KBM-7 (cell line): ENCODE measurements at regions not wholly inside any gene's neighbourhood (a gene's known extent, or its start where the extent isn't known, plus 50 kb on each side); places are given as distances from the start of the nearest gene placed in this dataset.

Experiments
- DNase-seq: peaks from one replicate; pipeline ENCODE4 v3.0.0-alpha.2; 2015
- in situ Hi-C: fragments of 300-500 bp; cut with MboI; formaldehyde crosslinking; loops from 2 replicates; pipeline ENCODE4 v1.14.3; 2020; ENCODE audit warnings: low sequenced_read_pairs, low pct_unique_long_range_greater_than_20kb, mixed read lengths

DNA sequence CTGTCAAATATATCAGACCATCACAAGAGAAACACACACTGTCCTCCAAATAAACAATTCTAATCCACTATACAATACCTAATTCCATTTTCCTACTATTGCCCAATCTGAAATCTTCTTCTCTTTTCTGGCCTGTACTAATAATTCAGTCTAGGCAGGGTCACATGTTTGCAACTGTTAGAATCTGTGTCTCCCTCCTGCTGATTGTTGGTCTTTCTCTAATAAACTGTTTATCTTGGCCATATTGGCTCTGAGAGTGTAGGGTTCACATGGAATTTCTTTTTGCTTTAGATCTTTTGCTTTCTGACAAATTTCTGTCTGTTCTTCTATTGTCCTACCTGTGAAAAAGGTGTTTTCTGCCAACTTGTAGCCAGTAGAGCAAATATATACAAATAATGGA is 319.9 kb upstream of the ADAMTS5 start:
- DNase-seq = no peak
- in situ Hi-C loops = no loop called here

DNA sequence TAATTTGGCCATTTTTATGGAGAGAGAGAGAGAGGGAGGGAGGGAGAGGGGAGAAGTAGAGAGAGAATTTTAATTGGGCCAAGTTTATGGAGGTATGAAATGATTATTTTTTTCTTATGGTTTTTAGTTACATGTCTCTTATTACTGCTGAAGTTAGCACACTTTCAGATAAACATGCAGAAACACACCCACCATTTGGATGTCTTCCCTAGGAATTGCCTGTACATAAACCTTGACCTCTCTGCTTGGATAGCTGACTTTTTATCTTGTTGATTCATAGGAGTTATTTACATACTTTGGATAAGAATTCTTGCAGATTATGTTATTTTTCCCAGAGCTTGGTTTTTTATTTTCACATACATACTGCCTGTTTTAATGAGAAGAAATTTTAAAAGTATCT is 310.2 kb upstream of the ADAMTS5 start:
- in situ Hi-C loops = no loop called here
- no peak for DNase-seq

DNA sequence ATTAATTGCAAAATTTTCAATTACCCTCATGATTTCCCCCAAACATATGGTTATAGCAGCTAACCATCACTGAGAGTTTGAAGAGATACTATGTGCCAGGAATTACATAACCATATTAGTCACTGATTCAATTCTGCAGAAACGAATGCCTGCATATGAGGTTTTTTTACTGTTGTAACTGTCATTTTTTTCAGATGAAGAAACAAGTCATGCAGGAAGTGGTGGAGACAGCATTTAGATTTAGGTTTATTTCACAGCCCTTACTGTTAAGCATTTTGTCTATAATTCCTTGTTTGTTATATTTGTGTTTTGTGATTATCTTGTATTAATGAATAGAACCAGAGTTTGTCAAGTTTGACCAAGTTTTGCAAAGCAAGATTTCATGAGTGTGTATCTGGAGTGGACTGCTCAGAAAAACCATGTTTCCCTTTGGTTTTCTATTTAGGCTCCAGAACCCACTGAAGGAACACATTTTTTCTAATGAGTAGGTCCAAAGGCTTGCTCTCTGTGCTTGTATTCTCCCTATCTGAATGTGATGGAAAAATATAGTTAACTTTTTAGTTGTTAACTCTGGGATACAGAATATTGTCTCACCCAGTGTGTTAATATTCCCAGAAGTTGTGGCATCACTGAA is 308.5 kb upstream of the ADAMTS5 start:
- in situ Hi-C loops = no loop called here
- DNase-seq = no peak

DNA sequence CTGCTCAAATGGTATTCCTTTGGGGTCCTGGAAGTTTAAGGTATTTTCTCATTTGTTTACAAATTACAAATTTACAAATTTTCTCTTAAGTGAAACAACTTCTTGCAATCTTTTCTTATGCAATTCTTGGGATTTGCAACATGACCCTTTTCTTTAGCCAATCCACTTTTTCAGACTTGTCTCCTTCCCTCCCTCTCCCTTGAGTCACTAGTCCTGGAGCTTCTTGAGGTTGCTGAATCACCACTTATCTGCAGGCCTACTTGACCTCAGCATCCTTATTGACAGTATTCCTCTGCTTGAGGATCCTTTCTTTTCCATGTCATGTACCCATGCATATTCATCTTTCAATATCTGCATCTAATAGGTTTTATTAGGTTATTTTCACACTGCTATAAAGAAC is 302.8 kb upstream of the ADAMTS5 start:
- in situ Hi-C loops = no loop called here
- no peak for DNase-seq

DNA sequence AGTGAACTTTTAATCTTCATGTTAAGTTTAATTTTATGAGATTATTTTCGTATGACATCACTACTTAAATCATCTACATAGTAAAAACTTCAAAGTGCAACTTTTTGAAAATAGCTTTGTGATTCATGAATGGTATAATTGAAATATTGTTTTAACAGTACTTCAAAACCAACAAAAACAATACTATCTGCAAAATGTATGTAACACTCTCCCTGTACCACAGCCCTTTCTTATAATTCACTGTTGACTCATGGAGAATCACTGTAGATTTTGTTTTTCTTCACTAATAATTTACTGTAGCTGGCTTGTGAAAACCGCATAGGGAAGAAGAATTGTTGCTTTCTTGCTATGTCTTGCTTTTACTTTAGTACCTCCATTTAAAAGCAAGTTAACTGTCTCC is 301.4 kb upstream of the ADAMTS5 start:
- DNase-seq = no peak
- in situ Hi-C loops = no loop called here

DNA sequence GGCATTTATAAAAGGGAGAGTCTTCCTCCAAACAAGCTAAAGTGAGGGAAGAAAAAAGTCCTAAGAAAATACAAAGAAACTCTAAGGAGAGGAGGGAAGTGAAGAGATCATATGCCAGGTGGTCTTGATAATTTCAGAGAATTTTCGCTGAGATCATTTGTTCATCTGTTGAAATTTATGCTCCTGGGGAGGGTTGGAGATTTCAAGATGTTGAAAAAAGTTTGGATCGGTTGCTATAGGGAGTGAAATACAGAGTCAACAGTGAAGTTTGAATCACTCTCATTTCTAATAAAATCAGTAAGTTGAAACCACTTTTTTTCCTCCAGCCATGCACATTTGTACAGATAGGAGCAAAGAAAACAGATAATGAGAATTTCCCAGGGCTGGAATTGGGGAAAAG is 299.1 kb upstream of the ADAMTS5 start:
- no peak for DNase-seq
- in situ Hi-C loops = no loop called here

DNA sequence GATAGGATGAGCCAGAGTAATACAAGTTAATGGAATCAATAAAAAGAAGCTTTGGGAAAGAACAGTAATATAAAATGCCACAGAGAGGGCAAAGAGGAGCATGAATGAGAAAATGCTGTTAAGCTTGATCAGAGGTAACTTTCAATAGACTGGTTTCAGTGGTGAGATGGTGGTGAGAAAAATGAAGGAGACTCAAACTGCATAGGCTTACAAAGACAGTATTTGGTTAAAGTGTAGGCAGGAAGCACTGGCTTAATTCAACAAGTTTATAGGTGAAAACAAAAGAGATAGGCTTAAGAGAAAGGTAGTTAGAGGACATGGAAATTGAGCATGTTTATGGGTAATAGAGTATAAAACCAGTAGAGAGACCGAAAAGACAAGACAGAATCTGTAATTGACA is 298.6 kb upstream of the ADAMTS5 start:
- in situ Hi-C loops = no loop called here
- DNase-seq = no peak

DNA sequence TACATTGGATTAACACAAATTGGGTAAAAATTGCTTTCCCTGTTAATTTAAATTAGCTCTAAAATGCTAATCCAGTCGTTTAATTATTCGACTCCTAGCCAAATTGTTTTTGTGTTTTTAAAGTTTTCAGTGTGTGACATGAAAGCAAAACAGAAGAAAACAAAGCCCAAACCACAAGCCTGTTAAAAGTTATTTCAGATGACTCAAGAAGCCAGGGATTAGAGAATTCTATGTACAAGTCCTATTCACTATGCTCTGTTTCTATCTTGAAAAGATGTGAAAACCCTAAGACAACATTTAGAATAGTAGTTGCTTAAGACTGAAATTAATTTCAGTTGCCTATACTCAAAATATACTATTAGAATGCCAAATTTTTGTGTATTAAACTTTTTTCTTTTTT is 294.8 kb upstream of the ADAMTS5 start:
- in situ Hi-C loops = no loop called here

DNA sequence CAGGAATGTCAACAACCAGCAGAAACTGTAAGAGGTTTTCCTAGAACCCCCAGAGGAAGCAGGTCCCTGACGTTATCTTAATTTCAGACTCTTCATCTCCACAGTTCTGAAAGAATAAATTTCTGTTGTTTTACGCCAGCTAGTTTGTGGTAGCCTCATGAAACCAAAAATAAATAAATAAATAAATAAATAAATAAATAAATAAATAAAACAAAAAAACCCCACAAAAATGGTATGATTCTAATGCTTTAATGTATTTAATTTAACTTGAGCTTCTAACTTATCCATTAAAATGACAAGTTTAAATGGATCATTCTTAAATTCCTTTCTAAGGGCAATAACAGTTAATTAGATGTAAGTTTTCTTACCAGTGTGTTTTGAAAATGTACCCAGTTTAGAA is 293.8 kb upstream of the ADAMTS5 start:
- no peak for DNase-seq
- in situ Hi-C loops = no loop called here

More for the DNA sequence above, 294.8 kb upstream of the ADAMTS5 start:
- DNase-seq = no peak

DNA sequence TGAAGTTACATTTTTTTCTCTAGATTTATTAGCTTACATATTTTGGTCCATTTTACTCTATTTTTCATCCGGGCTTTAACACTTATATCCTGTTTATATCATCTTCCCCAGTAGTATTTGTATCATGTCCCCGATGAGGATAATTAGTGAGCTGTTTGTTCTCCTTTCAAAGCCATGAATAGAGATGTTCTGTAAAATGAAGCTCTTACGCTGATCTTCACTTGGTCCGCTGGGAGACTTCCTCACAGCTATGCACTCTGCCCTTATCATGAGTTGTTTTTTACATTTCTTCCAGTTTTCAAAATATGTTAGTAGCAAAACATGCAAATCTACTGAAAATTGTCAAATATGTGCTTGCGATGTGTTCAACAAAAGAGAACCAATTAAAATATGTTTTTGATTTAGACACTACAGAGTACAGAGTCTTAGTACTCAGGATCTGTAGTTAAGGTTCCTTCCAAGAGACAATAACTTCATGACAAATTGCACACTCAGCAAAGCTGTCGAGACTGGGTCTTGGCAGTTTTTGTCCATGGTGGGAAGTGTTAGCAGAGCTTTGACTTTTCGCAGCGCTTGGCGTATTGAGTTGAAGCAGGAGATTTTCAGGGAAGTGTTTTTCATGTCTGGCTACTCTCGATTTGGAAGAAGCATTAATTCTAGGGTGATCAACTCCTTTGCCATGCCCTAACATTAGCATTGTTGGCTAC is 292.0 kb upstream of the ADAMTS5 start:
- in situ Hi-C loops = no loop called here
- no peak for DNase-seq

DNA sequence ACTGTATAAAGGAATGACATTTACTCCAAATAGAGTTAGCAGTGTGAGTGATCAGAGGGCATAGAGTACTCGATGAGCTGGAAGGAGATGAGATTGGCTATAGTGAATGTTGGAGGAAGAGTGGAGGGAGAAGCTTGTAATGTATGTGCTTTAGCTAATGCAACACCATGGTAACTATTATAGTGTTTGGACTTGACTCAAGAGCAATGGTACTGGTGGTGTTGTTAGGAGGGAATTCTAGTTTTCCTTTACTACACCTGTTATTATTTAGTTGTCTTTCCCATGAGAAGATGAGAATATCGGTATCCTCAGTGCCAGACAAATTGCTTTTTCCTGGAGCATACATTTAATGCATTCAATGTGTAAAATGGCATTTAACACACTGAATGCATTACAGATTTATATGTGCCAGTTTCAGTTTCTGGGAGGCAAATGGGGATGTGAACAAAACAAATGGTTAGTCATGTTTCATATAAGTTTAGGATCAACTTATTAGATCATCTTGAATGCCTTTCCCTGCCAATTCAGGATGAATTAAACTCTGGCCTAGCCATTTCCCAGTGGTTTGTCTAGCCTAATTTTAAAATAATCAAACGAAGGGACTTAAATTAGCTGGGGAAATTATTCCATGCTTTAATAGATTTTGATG is 291.1 kb upstream of the ADAMTS5 start:
- in situ Hi-C loops = no loop called here

DNA sequence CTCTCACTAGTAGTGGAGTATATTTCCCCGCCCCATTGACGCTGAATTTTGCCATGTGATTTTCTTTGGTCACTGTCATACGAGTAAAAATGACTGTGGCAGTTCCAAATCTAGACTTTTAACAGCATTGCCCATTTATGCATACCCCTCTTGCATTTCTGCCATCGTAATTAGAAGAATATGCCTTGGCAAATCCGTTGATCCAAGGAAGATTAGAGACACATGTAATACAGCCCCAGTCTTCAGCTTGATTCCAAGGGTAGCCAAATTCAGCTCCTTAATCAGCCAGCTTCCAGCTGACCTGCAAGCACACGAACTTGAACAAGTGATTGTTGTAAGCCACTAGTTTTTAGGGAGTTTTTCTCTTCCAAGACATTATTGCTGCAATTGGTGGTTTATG is 290.3 kb upstream of the ADAMTS5 start:
- DNase-seq = no peak
- in situ Hi-C loops = no loop called here

More for the DNA sequence above, 291.1 kb upstream of the ADAMTS5 start:
- no peak for DNase-seq

DNA sequence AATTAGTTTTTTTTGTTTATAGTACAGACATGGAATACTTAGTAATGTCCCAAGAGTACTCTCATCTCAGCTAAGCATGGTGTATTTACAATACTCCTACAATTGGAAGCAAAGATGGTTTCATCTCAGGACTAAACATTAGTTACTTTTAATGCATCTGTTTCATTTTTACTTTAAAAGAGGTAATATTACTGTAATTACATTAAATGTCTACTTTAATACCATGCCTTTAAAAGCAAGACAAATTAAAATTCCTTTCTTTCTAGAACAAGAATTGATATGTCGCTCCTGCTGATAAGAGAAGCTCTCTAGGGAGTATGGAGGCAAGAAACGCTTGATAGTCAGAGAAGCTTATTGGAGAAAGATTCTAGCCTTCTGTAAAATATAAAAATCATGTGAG is 284.9 kb upstream of the ADAMTS5 start:
- in situ Hi-C loops = no loop called here
- DNase-seq = no peak

DNA sequence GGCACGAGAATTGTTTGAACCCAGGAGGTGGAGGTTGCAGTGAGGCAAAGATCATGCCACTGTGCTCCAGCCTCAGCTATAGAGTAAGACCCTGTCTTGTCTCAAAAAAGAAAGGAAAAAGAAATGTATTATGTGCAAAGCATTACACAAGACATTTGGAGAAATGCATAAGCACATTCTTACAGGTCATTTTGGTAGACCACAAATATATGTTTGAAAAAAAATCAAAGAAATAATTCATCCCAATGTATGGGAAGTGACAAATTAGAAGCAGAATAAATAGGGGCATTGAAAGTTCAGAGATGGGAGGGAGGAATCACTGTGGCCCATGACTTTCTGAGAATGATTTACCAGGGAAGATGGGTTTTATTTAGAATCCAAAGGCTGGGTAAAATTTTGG is 283.5 kb upstream of the ADAMTS5 start:
- no peak for DNase-seq
- in situ Hi-C loops = no loop called here

DNA sequence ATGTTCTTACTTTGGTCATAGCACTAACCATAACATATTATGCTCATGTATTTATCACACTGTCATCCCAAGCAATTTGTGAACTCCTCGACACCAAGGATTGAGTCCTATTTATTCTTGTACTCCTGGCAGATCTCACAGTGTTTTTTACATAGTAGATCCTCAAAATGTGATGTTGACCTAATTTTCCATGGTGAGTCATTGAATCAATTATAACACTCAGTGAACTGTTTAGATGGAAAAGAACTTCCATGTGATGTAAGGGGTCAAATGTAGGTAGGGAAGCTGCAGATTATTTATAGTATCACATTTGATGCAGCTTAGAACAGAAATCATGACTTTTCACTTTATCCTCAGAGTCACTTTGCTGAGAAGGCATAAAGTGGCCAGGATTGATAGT is 281.9 kb upstream of the ADAMTS5 start:
- DNase-seq = no peak
- in situ Hi-C loops = no loop called here

DNA sequence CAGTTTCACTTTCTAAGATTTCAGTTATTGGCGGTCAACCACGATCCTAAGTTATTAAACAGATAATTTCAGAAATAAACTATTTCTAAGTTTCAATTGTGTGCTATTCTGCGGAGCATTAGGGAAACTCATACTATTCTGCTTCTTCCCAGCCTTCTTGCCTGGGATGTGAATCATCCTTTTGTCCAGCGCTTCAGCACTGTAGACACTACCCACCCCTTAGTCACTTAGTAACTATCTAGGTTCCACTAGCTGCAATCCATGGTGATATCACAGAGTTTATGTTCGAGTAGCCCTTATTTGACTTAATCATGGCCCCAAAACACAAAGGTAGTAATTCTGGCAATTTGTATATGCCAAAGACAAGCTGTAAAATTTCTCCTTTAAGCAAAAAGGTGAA is 279.9 kb upstream of the ADAMTS5 start:
- in situ Hi-C loops = no loop called here
- no peak for DNase-seq

DNA sequence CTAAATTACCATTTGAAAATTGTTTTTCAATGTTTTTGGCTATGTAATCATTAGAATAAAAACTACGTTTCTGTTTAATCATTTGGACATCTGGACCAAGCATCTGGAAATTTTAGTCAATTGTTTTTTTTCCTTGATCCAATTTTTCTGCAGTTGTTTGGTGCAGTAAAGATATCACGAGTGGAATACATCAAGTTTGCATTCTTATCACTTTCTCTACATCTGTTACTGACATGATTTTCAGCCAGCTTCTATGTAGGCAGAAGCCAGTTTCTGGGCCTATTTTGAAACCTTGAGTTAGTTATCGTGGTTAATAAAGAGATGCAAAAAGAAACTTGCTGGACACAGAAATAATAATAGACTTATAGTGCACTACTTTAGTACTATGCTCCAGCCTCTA is 277.9 kb upstream of the ADAMTS5 start:
- DNase-seq = no peak
- in situ Hi-C loops = no loop called here

DNA sequence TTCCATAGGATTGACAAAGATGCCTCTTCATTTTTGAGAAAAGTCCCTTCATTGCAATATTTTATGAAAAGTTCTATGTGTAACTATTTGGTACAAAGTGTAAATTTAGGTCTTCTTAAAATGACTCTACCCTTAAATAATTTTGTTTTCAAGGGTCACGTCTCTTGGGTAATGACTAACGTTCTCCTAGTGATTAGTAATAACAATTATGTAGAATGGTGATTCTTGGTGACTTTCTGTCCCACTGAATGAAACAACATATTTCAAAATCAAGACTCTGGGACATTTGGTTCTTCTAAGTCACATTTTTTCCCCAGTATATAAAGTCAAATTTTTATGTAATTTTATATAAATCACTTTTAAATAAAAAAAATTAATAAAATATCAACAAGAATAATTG is 277.5 kb upstream of the ADAMTS5 start:
- in situ Hi-C loops = no loop called here
- DNase-seq = no peak

DNA sequence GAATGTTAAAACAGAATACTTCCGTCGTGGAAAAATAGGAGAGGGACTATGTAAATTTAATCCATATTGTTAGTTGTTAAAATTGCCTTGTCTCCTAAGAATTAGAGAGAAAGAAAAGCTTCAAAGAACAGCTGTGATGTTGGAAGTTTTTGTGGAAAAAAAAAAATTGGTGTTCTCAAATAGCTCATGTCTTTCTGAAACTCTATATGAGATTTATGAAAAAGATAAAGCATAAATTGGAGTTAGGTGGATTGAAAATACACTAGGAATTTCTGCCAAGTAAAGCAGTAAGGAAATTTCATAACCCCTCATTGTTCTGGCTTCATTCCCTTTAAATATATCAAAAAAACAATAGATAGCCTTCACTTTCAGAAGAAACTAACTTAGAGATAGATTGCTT is 274.0 kb upstream of the ADAMTS5 start:
- DNase-seq = no peak
- in situ Hi-C loops = no loop called here

DNA sequence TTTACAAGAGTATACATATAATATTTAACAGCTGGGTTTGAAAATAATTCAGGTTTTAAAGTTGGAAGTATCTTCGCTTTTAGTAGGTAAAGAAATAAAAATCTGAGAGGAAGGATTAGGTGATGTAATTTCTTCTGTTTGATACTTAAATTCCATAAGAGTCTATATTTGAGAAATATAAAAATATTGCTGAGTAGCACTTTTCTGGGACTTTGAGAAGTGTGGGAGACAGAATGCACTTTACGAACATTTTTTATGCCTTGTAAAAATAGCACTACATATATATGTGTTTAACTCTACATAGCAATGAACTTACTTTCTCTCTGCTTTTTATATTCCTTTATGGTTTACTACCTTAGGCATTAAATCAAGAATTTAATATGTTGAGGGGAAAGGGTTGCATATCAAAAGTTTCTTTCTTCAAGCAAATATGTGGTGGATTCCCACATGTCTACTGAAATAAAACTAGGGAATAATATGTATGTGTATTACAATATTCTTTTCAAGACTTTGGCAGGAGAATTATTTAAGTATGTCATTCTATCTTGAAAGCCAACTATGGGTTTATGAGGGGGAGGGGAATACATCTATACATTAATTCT is 266.7 kb upstream of the ADAMTS5 start:
- in situ Hi-C loops = no loop called here
- no peak for DNase-seq
